ENCODE measurements at regions not wholly inside any gene's neighbourhood (a gene's known extent, or its start where the extent isn't known, plus 50 kb on each side); places are given as distances from the start of the nearest gene placed in this dataset.

GRCh38 chr1:55288245-55288644 lies 73.1 kb upstream of the USP24 start:
- TF ChIP-seq RAD21 (IDR thresholded peaks at IDR 0.05; ENCODE audit: low read depth) (no peak), TEAD4 (IDR thresholded peaks at IDR 0.05) (no peak), NFIC (IDR thresholded peaks at IDR 0.05) (no peak), EGR1 (IDR thresholded peaks at IDR 0.05) (no peak)
- TF ChIP-seq, protein P1, sequence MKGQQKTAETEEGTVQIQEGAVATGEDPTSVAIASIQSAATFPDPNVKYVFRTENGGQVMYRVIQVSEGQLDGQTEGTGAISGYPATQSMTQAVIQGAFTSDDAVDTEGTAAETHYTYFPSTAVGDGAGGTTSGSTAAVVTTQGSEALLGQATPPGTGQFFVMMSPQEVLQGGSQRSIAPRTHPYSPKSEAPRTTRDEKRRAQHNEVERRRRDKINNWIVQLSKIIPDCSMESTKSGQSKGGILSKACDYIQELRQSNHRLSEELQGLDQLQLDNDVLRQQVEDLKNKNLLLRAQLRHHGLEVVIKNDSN (IDR thresholded peaks at IDR 0.05), result no peak

- TF ChIP-seq TEAD4 (IDR thresholded peaks at IDR 0.05) (no peak), CEBPB (IDR thresholded peaks at IDR 0.05) (no peak), YY1 (IDR thresholded peaks at IDR 0.05; ENCODE audit: low read depth) (no peak), FOXM1 (IDR thresholded peaks at IDR 0.05; ENCODE audit: borderline replicate concordance, low read depth) (no peak), EGR1 (IDR thresholded peaks at IDR 0.05) (no peak), TCF12 (IDR thresholded peaks at IDR 0.05; ENCODE audit: low read depth) (no peak), CREB1 (IDR thresholded peaks at IDR 0.05; ENCODE audit: low read depth) (no peak), NFIC (IDR thresholded peaks at IDR 0.05) (no peak), EP300 (IDR thresholded peaks at IDR 0.05; ENCODE audit: borderline replicate concordance) (no peak), RAD21 (IDR thresholded peaks at IDR 0.05; ENCODE audit: low read depth) (no peak), ZBTB7A (IDR thresholded peaks at IDR 0.05; ENCODE audit: low read depth) (no peak), MAX (IDR thresholded peaks at IDR 0.05) (no peak), TAF1 (IDR thresholded peaks at IDR 0.05; ENCODE audit: low read depth) (no peak)
- TF ChIP-seq, protein P2, sequence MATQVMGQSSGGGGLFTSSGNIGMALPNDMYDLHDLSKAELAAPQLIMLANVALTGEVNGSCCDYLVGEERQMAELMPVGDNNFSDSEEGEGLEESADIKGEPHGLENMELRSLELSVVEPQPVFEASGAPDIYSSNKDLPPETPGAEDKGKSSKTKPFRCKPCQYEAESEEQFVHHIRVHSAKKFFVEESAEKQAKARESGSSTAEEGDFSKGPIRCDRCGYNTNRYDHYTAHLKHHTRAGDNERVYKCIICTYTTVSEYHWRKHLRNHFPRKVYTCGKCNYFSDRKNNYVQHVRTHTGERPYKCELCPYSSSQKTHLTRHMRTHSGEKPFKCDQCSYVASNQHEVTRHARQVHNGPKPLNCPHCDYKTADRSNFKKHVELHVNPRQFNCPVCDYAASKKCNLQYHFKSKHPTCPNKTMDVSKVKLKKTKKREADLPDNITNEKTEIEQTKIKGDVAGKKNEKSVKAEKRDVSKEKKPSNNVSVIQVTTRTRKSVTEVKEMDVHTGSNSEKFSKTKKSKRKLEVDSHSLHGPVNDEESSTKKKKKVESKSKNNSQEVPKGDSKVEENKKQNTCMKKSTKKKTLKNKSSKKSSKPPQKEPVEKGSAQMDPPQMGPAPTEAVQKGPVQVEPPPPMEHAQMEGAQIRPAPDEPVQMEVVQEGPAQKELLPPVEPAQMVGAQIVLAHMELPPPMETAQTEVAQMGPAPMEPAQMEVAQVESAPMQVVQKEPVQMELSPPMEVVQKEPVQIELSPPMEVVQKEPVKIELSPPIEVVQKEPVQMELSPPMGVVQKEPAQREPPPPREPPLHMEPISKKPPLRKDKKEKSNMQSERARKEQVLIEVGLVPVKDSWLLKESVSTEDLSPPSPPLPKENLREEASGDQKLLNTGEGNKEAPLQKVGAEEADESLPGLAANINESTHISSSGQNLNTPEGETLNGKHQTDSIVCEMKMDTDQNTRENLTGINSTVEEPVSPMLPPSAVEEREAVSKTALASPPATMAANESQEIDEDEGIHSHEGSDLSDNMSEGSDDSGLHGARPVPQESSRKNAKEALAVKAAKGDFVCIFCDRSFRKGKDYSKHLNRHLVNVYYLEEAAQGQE (IDR thresholded peaks at IDR 0.05; ENCODE audit: low read depth), result no peak
- TF ChIP-seq, protein P1 (IDR thresholded peaks at IDR 0.05), result no peak
Measured at GRCh38 chr1:55287723-55288122, 72.6 kb upstream of the USP24 start.

- no peak for TF ChIP-seq MAX (IDR thresholded peaks at IDR 0.05)
- TF ChIP-seq CREB1 (IDR thresholded peaks at IDR 0.05; ENCODE audit: low read depth), result no peak
- no peak for TF ChIP-seq FOXM1 (IDR thresholded peaks at IDR 0.05; ENCODE audit: borderline replicate concordance, low read depth)
- TF ChIP-seq RAD21 (IDR thresholded peaks at IDR 0.05; ENCODE audit: low read depth), result no peak
- no peak for TF ChIP-seq NFIC (IDR thresholded peaks at IDR 0.05)
- no peak for TF ChIP-seq CEBPB (IDR thresholded peaks at IDR 0.05)
Measured at GRCh38 chr1:55286856-55287602, 71.9 kb upstream of the USP24 start.

DNA sequence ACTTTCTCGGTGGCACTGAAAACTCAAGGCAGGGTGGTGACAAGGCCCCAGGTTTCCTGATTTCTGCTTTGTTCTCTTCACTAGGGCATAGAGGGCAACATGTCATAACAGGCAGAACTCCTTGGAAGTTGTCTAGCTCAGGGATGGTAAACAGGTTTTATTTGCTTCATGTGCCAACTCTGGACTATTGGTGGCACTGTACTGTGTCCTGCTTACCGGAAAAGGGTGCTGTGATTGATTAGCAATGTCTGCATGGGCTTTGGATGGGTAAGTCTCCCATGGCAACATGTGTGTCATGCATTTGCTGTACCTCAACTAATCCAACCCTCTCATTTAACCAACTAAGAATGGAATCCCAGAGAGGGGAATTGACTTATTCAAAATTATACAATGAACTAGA lies 70.7 kb upstream of the USP24 start:
- TF ChIP-seq TEAD4 (IDR thresholded peaks at IDR 0.05) (no peak), NFIC (IDR thresholded peaks at IDR 0.05) (no peak), CREB1 (IDR thresholded peaks at IDR 0.05; ENCODE audit: low read depth) (no peak), TAF1 (IDR thresholded peaks at IDR 0.05; ENCODE audit: low read depth) (no peak), EGR1 (IDR thresholded peaks at IDR 0.05) (no peak), RAD21 (IDR thresholded peaks at IDR 0.05; ENCODE audit: low read depth) (no peak), YY1 (IDR thresholded peaks at IDR 0.05; ENCODE audit: low read depth) (no peak)
- TF ChIP-seq, protein P2 (IDR thresholded peaks at IDR 0.05; ENCODE audit: low read depth), result no peak

GRCh38 chr1:55284856-55285255 lies 69.7 kb upstream of the USP24 start:
- TF ChIP-seq RAD21 (IDR thresholded peaks at IDR 0.05; ENCODE audit: low read depth) (peak; percentile 67), FOXM1 (IDR thresholded peaks at IDR 0.05; ENCODE audit: borderline replicate concordance, low read depth) (no peak)

DNA sequence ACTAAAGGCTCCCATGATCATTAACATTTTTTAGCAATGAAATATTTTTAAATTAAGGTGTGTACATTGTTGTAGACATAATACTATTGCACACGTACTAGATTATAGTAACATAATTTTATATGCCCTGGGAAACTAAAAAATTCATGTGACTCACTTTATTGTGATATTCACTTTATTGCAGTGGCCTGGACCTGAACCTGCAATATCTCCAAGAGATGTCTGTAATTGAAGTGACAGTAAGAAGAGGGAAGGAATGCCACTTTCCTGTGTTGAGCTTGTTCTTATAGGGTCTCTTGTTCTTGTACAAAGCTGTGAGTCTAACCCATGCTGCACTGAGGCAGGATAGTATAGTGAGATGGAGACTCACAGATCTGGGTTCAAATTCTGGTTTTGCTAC lies 66.9 kb upstream of the USP24 start:
- TF ChIP-seq CREB1 (IDR thresholded peaks at IDR 0.05; ENCODE audit: low read depth) (no peak), YY1 (IDR thresholded peaks at IDR 0.05; ENCODE audit: low read depth) (no peak), FOXM1 (IDR thresholded peaks at IDR 0.05; ENCODE audit: borderline replicate concordance, low read depth) (no peak), MAX (IDR thresholded peaks at IDR 0.05) (no peak), ZBTB7A (IDR thresholded peaks at IDR 0.05; ENCODE audit: low read depth) (no peak), TAF1 (IDR thresholded peaks at IDR 0.05; ENCODE audit: low read depth) (no peak), NFIC (IDR thresholded peaks at IDR 0.05) (no peak), EGR1 (IDR thresholded peaks at IDR 0.05) (no peak), CEBPB (IDR thresholded peaks at IDR 0.05) (no peak), RAD21 (IDR thresholded peaks at IDR 0.05; ENCODE audit: low read depth) (no peak), TCF12 (IDR thresholded peaks at IDR 0.05; ENCODE audit: low read depth) (no peak), TEAD4 (IDR thresholded peaks at IDR 0.05) (no peak)
- TF ChIP-seq, protein P2 (IDR thresholded peaks at IDR 0.05; ENCODE audit: low read depth), result no peak
- TF ChIP-seq, protein P1 (IDR thresholded peaks at IDR 0.05), result no peak
